Stimulated activated CD8-positive, alpha-beta memory T cell treated with anti-CD3 and anti-CD28 coated beads, Interleukin-12 subunit alpha, Interleukin-12 subunit beta, amount 100 ng/mL, for 24 hours (primary cell): ENCODE measurements at regions not wholly inside any gene's neighbourhood (a gene's known extent, or its start where the extent isn't known, plus 50 kb on each side); places are given as distances from the start of the nearest gene placed in this dataset.
"Not testable (repeated sequence)": the region's sequence is repeated elsewhere in the genome, so short reads cannot be mapped to it uniquely, and the experiment has no call there.

Source experiments
- DNase-seq: peaks from one replicate; pipeline ENCODE4 v3.0.0-alpha.2; 2020; ENCODE audit errors: extremely low read depth

GRCh38 chr7:16933296-16934279 lies 51.8 kb upstream of the AGR3 start:
- DNase-seq: no peak

GRCh38 chr7:16934722-16935340 lies 53.0 kb upstream of the AGR3 start:
- no peak for DNase-seq

GRCh38 chr7:16935341-16935735 lies 53.6 kb upstream of the AGR3 start:
- no peak for DNase-seq

- no peak for DNase-seq
Observed at GRCh38 chr7:16936626-16937422, 55.0 kb upstream of the AGR3 start.

GRCh38 chr7:16939161-16939560 lies 57.4 kb upstream of the AGR3 start:
- DNase-seq: no peak

GRCh38 chr7:16940776-16941175 lies 59.0 kb upstream of the AGR3 start:
- no peak for DNase-seq

- no peak for DNase-seq
Observed at GRCh38 chr7:16942929-16943509, 61.2 kb upstream of the AGR3 start.

GRCh38 chr7:16944936-16945335 lies 63.2 kb upstream of the AGR3 start:
- DNase-seq: no peak

GRCh38 chr7:16945372-16945771 lies 63.6 kb upstream of the AGR3 start:
- DNase-seq: no peak

- not testable (repeated sequence) for DNase-seq
Observed at GRCh38 chr7:16948110-16948509, 66.3 kb upstream of the AGR3 start.

- no peak for DNase-seq
Observed at GRCh38 chr7:16951483-16952080, 69.8 kb upstream of the AGR3 start.

GRCh38 chr7:16954321-16954720 lies 72.5 kb upstream of the AGR3 start:
- DNase-seq: no peak

- no peak for DNase-seq
Observed at GRCh38 chr7:16958724-16959123, 76.9 kb upstream of the AGR3 start.

- no peak for DNase-seq
Observed at GRCh38 chr7:16960337-16960965, 78.7 kb upstream of the AGR3 start.

GRCh38 chr7:16961641-16962040 lies 79.9 kb upstream of the AGR3 start:
- no peak for DNase-seq

GRCh38 chr7:16963044-16963443 lies 81.3 kb upstream of the AGR3 start:
- no peak for DNase-seq

GRCh38 chr7:16965697-16966096 lies 83.9 kb upstream of the AGR3 start:
- DNase-seq: not testable (repeated sequence)

- DNase-seq: no peak
Observed at GRCh38 chr7:16967300-16967811, 85.6 kb upstream of the AGR3 start.

GRCh38 chr7:16970732-16971482 lies 89.1 kb upstream of the AGR3 start:
- no peak for DNase-seq

GRCh38 chr7:16975712-16976111 lies 93.9 kb upstream of the AGR3 start:
- DNase-seq: no peak
